RWPE2 (cell line): ENCODE measurements at regions not wholly inside any gene's neighbourhood (a gene's known extent, or its start where the extent isn't known, plus 50 kb on each side); places are given as distances from the start of the nearest gene placed in this dataset.
"Not testable (repeated sequence)": the region's sequence is repeated elsewhere in the genome, so short reads cannot be mapped to it uniquely, and the experiment has no call there.

ENCODE experiments used
- ATAC-seq: fragments of 200-7000 bp; cut with Tn5 transposase; 3 replicates; pipeline ENCODE4 v1.9.1; 2021; ENCODE audit warnings: low read depth
- DNase-seq: peaks from one replicate; pipeline ENCODE4 v3.0.0-alpha.2; 2020; ENCODE audit warnings: low spot score
- H3K27ac ChIP-seq: fragments of 450-650 bp; 2 replicates; pipeline ENCODE4 v1.5.1; 2017; ENCODE audit warnings: mild to moderate bottlenecking; ENCODE audit not compliant: poor library complexity, severe bottlenecking
- H3K27me3 ChIP-seq: fragments of 250-450 bp; sonication (Bioruptor Pico); 2 replicates; pipeline ENCODE4 v1.5.1; 2021; ENCODE audit warnings: mild to moderate bottlenecking, moderate library complexity; ENCODE audit not compliant: insufficient read depth, poor library complexity, severe bottlenecking
- H3K36me3 ChIP-seq: fragments of 250-450 bp; sonication (Bioruptor Pico); 2 replicates; pipeline ENCODE4 v1.5.1; 2020; ENCODE audit warnings: low read depth, mild to moderate bottlenecking, moderate library complexity
- H3K4me1 ChIP-seq: fragments of 250-450 bp; sonication (Bioruptor Pico); 2 replicates; pipeline ENCODE4 v1.5.1; 2021; ENCODE audit warnings: mild to moderate bottlenecking, moderate library complexity; ENCODE audit not compliant: insufficient read depth, poor library complexity, severe bottlenecking
- H3K4me3 ChIP-seq: fragments of 250-450 bp; sonication (Bioruptor Pico); 2 replicates; pipeline ENCODE4 v1.5.1; 2021; ENCODE audit warnings: mild to moderate bottlenecking, moderate library complexity; ENCODE audit not compliant: severe bottlenecking
- H3K9me3 ChIP-seq: fragments of 250-450 bp; sonication (Bioruptor Pico); 2 replicates; pipeline ENCODE4 v1.5.1; 2021; ENCODE audit warnings: mild to moderate bottlenecking, moderate library complexity; ENCODE audit not compliant: severe bottlenecking
- TF ChIP-seq, protein P1 (sequence below): fragments of 450-650 bp; IDR thresholded peaks from one replicate; pipeline ENCODE4 v1.5.1; 2017; ENCODE audit warnings: mild to moderate bottlenecking, moderate library complexity; ENCODE audit not compliant: poor library complexity, severe bottlenecking

DNA sequence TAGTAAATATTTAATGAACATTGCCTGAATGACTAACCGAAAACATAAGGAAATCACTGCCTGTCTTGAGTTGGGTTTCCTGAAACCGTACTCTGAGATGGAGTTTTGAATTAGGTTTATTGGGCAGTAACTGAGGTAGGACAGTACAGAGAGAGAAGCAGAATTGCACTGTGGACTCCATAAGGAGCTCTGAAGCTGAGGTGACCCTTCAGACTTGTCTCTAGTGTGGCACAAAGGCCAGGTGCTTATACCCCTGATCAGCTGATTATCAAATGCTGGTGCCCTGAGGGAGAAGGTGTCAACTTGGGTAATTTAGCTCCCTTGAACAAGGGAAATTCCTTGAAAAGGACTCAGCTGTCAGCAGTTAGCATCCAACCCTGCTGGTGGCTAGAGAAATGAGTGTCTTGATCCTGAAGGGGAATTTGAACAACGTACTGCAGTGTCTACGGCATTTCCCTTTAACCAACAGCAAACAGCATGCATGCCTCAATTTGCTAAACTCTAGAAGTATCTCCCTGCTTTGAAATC is 135.0 kb upstream of the SMARCA2 start:
- TF ChIP-seq, protein P1, sequence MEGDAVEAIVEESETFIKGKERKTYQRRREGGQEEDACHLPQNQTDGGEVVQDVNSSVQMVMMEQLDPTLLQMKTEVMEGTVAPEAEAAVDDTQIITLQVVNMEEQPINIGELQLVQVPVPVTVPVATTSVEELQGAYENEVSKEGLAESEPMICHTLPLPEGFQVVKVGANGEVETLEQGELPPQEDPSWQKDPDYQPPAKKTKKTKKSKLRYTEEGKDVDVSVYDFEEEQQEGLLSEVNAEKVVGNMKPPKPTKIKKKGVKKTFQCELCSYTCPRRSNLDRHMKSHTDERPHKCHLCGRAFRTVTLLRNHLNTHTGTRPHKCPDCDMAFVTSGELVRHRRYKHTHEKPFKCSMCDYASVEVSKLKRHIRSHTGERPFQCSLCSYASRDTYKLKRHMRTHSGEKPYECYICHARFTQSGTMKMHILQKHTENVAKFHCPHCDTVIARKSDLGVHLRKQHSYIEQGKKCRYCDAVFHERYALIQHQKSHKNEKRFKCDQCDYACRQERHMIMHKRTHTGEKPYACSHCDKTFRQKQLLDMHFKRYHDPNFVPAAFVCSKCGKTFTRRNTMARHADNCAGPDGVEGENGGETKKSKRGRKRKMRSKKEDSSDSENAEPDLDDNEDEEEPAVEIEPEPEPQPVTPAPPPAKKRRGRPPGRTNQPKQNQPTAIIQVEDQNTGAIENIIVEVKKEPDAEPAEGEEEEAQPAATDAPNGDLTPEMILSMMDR = no peak
- Histone ChIP-seq H3K27me3 (no peaks in the 10 kb centered on the region), H3K4me1 (no peaks in the 10 kb centered on the region), H3K9me3 (no peaks in the 10 kb centered on the region), H3K4me3 (no peak overlapping the region), H3K36me3 (no peaks in the 10 kb centered on the region), H3K27ac (no peak overlapping the region)
- DNase-seq = no peak
- ATAC-seq = no peak

DNA sequence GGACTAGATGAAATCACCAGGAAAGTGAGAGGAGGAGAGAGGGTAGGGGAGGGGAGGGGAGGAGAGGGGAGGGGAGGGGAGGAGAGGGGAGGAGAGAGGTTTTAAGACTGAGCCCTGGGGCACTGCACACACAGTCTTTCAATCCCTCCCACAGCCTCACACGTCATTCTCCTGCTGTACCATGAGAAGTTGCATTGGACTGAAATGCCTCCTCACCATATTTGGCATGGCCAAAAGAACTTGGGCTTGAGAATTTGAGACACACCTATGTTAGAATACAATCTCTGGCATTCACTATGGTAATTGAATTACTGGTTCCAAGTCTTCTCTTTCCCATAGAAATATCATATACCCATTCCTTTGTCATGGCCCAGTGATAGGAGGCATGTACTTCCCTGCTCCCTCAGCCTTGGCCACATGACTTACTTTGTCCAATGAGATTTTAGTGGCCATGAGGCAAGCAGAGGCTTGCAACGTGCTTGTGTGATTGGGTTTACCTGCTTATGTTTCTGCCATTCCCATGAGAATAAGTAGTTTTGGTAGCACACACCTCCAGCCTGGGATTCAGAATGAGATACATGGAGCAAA is 133.3 kb upstream of the SMARCA2 start:
- ATAC-seq = no peak
- Histone ChIP-seq H3K27me3 (no peaks in the 10 kb centered on the region), H3K4me1 (no peaks in the 10 kb centered on the region), H3K27ac (no peak overlapping the region), H3K36me3 (no peaks in the 10 kb centered on the region), H3K4me3 (no peak overlapping the region), H3K9me3 (no peaks in the 10 kb centered on the region)
- no peak for DNase-seq
- TF ChIP-seq, protein P1 = no peak

DNA sequence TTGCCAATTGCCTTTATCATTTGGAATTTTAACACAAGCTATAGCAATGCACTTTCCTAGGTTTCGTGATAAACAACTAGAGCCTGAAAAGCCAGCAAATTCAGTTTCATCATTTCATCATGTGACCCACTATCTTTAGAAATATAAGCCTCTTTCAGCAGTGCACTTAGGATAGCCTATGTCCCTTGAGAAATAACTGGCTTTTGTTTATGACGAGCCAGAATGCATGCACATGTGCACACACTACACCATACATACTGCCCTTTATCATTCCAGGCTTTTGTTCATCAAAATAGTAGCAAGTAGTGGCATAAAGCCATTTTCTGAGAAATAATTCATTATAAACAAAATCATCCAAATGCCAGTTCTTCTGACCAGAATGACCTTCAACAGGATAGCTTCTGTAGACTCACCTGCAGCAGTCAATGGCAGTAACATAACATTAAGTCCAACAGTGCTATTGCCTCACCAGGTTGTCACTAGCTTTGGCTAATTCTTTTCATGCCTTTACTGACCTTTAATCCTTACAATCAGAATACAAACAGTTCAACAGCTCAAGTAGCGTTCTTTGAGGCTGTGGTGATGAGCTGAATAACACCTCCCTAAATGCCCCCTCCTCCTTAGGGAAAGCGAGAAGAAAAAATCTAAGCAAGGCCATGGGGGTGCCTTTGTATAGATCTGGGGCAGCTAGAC is 132.3 kb upstream of the SMARCA2 start:
- ATAC-seq = no peak

DNA sequence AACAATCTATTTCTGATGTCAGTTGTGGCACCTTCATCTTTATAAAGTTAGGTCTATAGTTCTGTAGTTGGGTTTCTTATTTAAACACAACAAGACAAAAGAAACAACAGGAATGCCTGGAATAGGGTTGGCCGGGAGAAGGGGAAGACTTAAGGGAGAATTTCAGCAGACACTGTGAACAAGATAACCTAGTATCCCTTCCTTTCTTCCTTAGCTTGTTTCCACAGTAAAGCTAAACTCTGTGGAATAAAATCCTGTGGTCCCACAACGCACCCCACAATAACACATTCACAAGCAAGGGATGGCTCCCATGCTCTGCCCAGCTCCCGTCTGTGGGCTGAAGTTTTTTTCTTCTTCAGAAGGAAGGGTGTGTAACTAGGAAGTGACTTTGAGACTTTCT is 124.9 kb upstream of the SMARCA2 start:
- no peak overlapping the region for H3K27ac ChIP-seq
- no peaks in the 10 kb centered on the region for H3K4me1 ChIP-seq
- TF ChIP-seq, protein P1 = no peak
- H3K9me3 ChIP-seq = no peaks in the 10 kb centered on the region
- no peaks in the 10 kb centered on the region for H3K27me3 ChIP-seq
- ATAC-seq (no peak), DNase-seq (no peak)
- H3K4me3 ChIP-seq = no peak overlapping the region
- H3K36me3 ChIP-seq = no peaks in the 10 kb centered on the region

More for the DNA sequence above, 132.3 kb upstream of the SMARCA2 start:
- Histone ChIP-seq H3K27ac (no peak overlapping the region), H3K4me1 (no peaks in the 10 kb centered on the region), H3K4me3 (no peak overlapping the region), H3K9me3 (no peaks in the 10 kb centered on the region), H3K36me3 (no peaks in the 10 kb centered on the region), H3K27me3 (no peaks in the 10 kb centered on the region)
- TF ChIP-seq, protein P1 = no peak
- no peak for DNase-seq

DNA sequence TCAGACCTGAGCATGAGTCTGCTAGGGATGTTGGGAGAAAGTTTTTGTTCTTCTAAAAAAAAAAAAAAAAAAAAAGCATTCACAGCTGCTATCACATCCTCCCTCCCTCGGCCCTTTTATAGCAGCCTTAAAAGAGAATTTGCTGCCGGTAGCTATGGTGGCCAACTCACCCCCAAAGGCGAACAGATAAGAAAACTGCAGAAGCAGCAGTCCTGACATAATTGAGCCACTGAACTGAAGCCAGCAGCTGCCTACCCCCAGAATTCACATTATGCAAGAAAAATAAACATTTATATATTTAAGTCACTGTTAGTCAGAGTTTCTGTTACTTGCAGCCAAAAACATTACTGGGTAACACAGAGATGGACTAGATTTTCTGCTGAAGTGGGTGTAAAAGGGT is 124.3 kb upstream of the SMARCA2 start:
- ATAC-seq = no peak
- TF ChIP-seq, protein P1 = no peak
- H3K36me3 ChIP-seq = no peaks in the 10 kb centered on the region
- DNase-seq = no peak
- no peak overlapping the region for H3K27ac ChIP-seq
- H3K9me3 ChIP-seq = no peaks in the 10 kb centered on the region
- H3K4me3 ChIP-seq = no peak overlapping the region
- no peaks in the 10 kb centered on the region for H3K27me3 ChIP-seq
- H3K4me1 ChIP-seq = no peaks in the 10 kb centered on the region

DNA sequence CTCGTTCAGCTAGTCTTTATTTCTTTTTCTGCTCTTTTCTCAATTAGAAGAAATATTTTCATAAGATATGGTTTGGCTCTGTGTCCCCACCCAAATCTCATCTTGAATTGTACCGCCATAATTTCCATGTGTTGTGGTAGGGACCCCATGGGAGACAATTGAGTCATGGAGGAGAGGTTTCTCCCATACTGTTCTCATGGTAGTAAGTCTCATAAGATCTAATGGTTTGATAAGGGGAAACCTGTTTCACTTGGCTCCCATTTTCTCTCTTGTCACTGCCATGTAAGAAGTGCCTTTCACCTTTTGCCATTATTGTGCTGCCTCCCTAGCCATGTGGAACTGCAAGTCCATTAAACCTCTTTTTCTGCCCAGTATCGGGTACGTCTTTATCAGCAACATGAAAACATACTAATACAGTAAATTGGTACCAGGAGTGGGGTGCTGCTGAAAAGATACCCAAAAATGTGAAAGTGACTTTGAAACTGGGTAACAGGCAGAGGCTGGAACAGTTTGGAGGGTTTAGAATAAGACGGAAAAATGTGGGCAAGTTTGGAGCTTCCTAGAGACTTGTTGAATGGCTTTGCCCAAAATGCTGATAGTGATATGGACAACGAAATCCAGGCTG is 112.0 kb upstream of the SMARCA2 start:
- DNase-seq, H3K27ac ChIP-seq, H3K9me3 ChIP-seq, ATAC-seq, H3K27me3 ChIP-seq, H3K36me3 ChIP-seq, H3K4me3 ChIP-seq, H3K4me1 ChIP-seq: not testable (repeated sequence)
